ENCODE measurements at regions not wholly inside any gene's neighbourhood (a gene's known extent, or its start where the extent isn't known, plus 50 kb on each side); places are given as distances from the start of the nearest gene placed in this dataset.

GRCh38 chr2:240329778-240330177 lies 105.7 kb upstream of the GPC1 start:
- H3K27ac Mint-ChIP-seq: no peak overlapping the region
- no peak for TF ChIP-seq CTCF (IDR thresholded peaks at IDR 0.05)
- no peaks in the 10 kb centered on the region for H3K4me1 ChIP-seq (ENCODE audit: control insufficient read depth, insufficient read depth, low read length)
- no peak for ATAC-seq
- intact Hi-C loops (cut with micrococcal nuclease): no loop called here
- no peaks in the 10 kb centered on the region for H3K36me3 ChIP-seq (ENCODE audit: control insufficient read depth, insufficient read depth, low read length)
- H3K9me3 ChIP-seq (ENCODE audit: control insufficient read depth, insufficient read depth, low read length): no peaks in the 10 kb centered on the region
- H3K27me3 ChIP-seq (ENCODE audit: control insufficient read depth, insufficient read depth, low read length): no peaks in the 10 kb centered on the region
- H3K4me1 Mint-ChIP-seq: no peaks in the 10 kb centered on the region
- no peak for DNase-seq
- no peak overlapping the region for H3K4me3 Mint-ChIP-seq
- no peaks in the 10 kb centered on the region for H3K36me3 Mint-ChIP-seq
- H3K27me3 Mint-ChIP-seq (ENCODE audit: low read depth in 2 of 2): peaks cover 4 to 23% of the 10 kb centered on the region in 2 donors
- no peak overlapping the region for H3K4me3 ChIP-seq (ENCODE audit: low read length)
- 85% methylated on average over 6 of the region's 6 CpGs for WGBS (ENCODE audit: insufficient coverage)
- H3K9me3 Mint-ChIP-seq: no peaks in the 10 kb centered on the region
- no peak overlapping the region for H3K27ac ChIP-seq (ENCODE audit: low read length)

GRCh38 chr2:240333985-240334384 lies 101.5 kb upstream of the GPC1 start:
- DNase-seq: no peak
- Mint-ChIP-seq H3K27ac (no peak overlapping the region), H3K27me3 (ENCODE audit: low read depth in 2 of 2) (peaks cover 14 to 39% of the 10 kb centered on the region in 2 donors), H3K4me1 (no peaks in the 10 kb centered on the region), H3K36me3 (no peaks in the 10 kb centered on the region), H3K4me3 (no peak overlapping the region), H3K9me3 (no peaks in the 10 kb centered on the region)
- no peak for ATAC-seq
- H3K27ac ChIP-seq (ENCODE audit: low read length): no peak overlapping the region
- no peaks in the 10 kb centered on the region for H3K4me1 ChIP-seq (ENCODE audit: control insufficient read depth, insufficient read depth, low read length)
- no peaks in the 10 kb centered on the region for H3K27me3 ChIP-seq (ENCODE audit: control insufficient read depth, insufficient read depth, low read length)
- H3K36me3 ChIP-seq (ENCODE audit: control insufficient read depth, insufficient read depth, low read length): no peaks in the 10 kb centered on the region
- intact Hi-C loops (cut with micrococcal nuclease): no loop called here
- 87% methylated on average over 7 of the region's 7 CpGs for WGBS (ENCODE audit: insufficient coverage)
- no peaks in the 10 kb centered on the region for H3K9me3 ChIP-seq (ENCODE audit: control insufficient read depth, insufficient read depth, low read length)
- TF ChIP-seq CTCF (IDR thresholded peaks at IDR 0.05): no peak
- no peak overlapping the region for H3K4me3 ChIP-seq (ENCODE audit: low read length)

GRCh38 chr2:240335061-240335460 lies 100.4 kb upstream of the GPC1 start:
- Mint-ChIP-seq H3K9me3 (no peaks in the 10 kb centered on the region), H3K4me1 (no peaks in the 10 kb centered on the region), H3K36me3 (no peaks in the 10 kb centered on the region), H3K27ac (no peak overlapping the region), H3K4me3 (no peak overlapping the region), H3K27me3 (ENCODE audit: low read depth in 2 of 2) (peaks cover 14 to 37% of the 10 kb centered on the region in 2 donors)
- Histone ChIP-seq H3K36me3 (ENCODE audit: control insufficient read depth, insufficient read depth, low read length) (no peaks in the 10 kb centered on the region), H3K4me1 (ENCODE audit: control insufficient read depth, insufficient read depth, low read length) (no peaks in the 10 kb centered on the region), H3K27ac (ENCODE audit: low read length) (no peak overlapping the region), H3K4me3 (ENCODE audit: low read length) (no peak overlapping the region), H3K27me3 (ENCODE audit: control insufficient read depth, insufficient read depth, low read length) (no peaks in the 10 kb centered on the region), H3K9me3 (ENCODE audit: control insufficient read depth, insufficient read depth, low read length) (no peaks in the 10 kb centered on the region)
- 100% methylated on average over 2 of the region's 3 CpGs for WGBS (ENCODE audit: insufficient coverage)
- TF ChIP-seq CTCF (IDR thresholded peaks at IDR 0.05): no peak
- ATAC-seq (no peak), DNase-seq (no peak)
- intact Hi-C loops (cut with micrococcal nuclease): no loop called here

GRCh38 chr2:240336820-240337427 lies 98.5 kb upstream of the GPC1 start:
- intact Hi-C loops (cut with micrococcal nuclease): no loop called here
- Histone ChIP-seq H3K9me3 (ENCODE audit: control insufficient read depth, insufficient read depth, low read length) (no peaks in the 10 kb centered on the region), H3K36me3 (ENCODE audit: control insufficient read depth, insufficient read depth, low read length) (no peaks in the 10 kb centered on the region), H3K27me3 (ENCODE audit: control insufficient read depth, insufficient read depth, low read length) (no peaks in the 10 kb centered on the region), H3K4me3 (ENCODE audit: low read length) (no peak overlapping the region), H3K4me1 (ENCODE audit: control insufficient read depth, insufficient read depth, low read length) (no peaks in the 10 kb centered on the region), H3K27ac (ENCODE audit: low read length) (no peak overlapping the region)
- H3K27me3 Mint-ChIP-seq (ENCODE audit: low read depth in 2 of 2): peaks cover 12 to 31% of the 10 kb centered on the region in 2 donors
- WGBS (ENCODE audit: insufficient coverage): 86% methylated on average over 4 of the region's 4 CpGs
- no peak for TF ChIP-seq CTCF (IDR thresholded peaks at IDR 0.05)
- no peaks in the 10 kb centered on the region for H3K36me3 Mint-ChIP-seq
- H3K4me3 Mint-ChIP-seq: no peak overlapping the region
- H3K27ac Mint-ChIP-seq: no peak overlapping the region
- H3K9me3 Mint-ChIP-seq: no peaks in the 10 kb centered on the region
- no peak for ATAC-seq
- DNase-seq: no peak
- no peaks in the 10 kb centered on the region for H3K4me1 Mint-ChIP-seq
